ENCODE measurements at regions not wholly inside any gene's neighbourhood (a gene's known extent, or its start where the extent isn't known, plus 50 kb on each side); places are given as distances from the start of the nearest gene placed in this dataset.

GRCh38 chrX:3968749-3969148 lies 255.3 kb upstream of the PRKX start:
- no peak for TF ChIP-seq JUN (IDR thresholded peaks at IDR 0.05; ENCODE audit: borderline replicate concordance, insufficient read depth, insufficient read length, low read depth)
- TF ChIP-seq, protein P1, sequence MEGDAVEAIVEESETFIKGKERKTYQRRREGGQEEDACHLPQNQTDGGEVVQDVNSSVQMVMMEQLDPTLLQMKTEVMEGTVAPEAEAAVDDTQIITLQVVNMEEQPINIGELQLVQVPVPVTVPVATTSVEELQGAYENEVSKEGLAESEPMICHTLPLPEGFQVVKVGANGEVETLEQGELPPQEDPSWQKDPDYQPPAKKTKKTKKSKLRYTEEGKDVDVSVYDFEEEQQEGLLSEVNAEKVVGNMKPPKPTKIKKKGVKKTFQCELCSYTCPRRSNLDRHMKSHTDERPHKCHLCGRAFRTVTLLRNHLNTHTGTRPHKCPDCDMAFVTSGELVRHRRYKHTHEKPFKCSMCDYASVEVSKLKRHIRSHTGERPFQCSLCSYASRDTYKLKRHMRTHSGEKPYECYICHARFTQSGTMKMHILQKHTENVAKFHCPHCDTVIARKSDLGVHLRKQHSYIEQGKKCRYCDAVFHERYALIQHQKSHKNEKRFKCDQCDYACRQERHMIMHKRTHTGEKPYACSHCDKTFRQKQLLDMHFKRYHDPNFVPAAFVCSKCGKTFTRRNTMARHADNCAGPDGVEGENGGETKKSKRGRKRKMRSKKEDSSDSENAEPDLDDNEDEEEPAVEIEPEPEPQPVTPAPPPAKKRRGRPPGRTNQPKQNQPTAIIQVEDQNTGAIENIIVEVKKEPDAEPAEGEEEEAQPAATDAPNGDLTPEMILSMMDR (IDR thresholded peaks at IDR 0.05; ENCODE audit: extremely low read depth in 1 of 2, insufficient read depth in 1 of 2, low read depth in 1 of 2, low read length in 2 of 2): no peak
- TF ChIP-seq, protein P2, sequence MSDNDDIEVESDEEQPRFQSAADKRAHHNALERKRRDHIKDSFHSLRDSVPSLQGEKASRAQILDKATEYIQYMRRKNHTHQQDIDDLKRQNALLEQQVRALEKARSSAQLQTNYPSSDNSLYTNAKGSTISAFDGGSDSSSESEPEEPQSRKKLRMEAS (IDR thresholded peaks at IDR 0.05; ENCODE audit: insufficient read depth, insufficient read length): no peak
